Activated T-helper 1 cell treated with anti-CD3 and anti-CD28 coated beads, Interleukin-12 subunit alpha, Interleukin-12 subunit beta, Interleukin-2, Interleukin-4 antibody, amounts not matched to agents 30 ng/mL and 10 ng/mL and 1 ng/mL, durations not matched to agents 14 hours and 24 hours and 36 hours (primary cell): ENCODE measurements at regions not wholly inside any gene's neighbourhood (a gene's known extent, or its start where the extent isn't known, plus 50 kb on each side); places are given as distances from the start of the nearest gene placed in this dataset.
"Not testable (repeated sequence)": the region's sequence is repeated elsewhere in the genome, so short reads cannot be mapped to it uniquely, and the experiment has no call there.

Experiments used
- DNase-seq: peaks from one replicate; pipeline ENCODE4 v3.0.0; 2021; ENCODE audit warnings: low spot score
- H3K27ac Mint-ChIP-seq: one replicate; pipeline ENCODE4 v1.8.0; 2021; ENCODE audit warnings: mild to moderate bottlenecking, mixed read lengths
- H3K27me3 Mint-ChIP-seq: one replicate; pipeline ENCODE4 v1.8.0; 2022; ENCODE audit warnings: mild to moderate bottlenecking, moderate library complexity, mixed read lengths; ENCODE audit not compliant: insufficient read depth
- H3K36me3 Mint-ChIP-seq: one replicate; pipeline ENCODE4 v1.8.0; 2021; ENCODE audit warnings: low read depth, mixed read lengths
- H3K4me1 Mint-ChIP-seq: one replicate; pipeline ENCODE4 v1.8.0; 2021; ENCODE audit warnings: low read depth, mixed read lengths
- H3K4me3 Mint-ChIP-seq: one replicate; pipeline ENCODE4 v1.8.0; 2021; ENCODE audit warnings: mild to moderate bottlenecking, moderate library complexity, mixed read lengths
- H3K9me3 Mint-ChIP-seq: one replicate; pipeline ENCODE4 v1.8.0; 2021; ENCODE audit warnings: mixed read lengths
- intact Hi-C: fragments of 100-400 bp; cut with micrococcal nuclease; formaldehyde crosslinking; loops from one replicate; pipeline ENCODE4 v1.15.1; 2024

- no peak overlapping the region for H3K4me3 Mint-ChIP-seq
- H3K4me1 Mint-ChIP-seq = peaks cover 21% of the 10 kb centered on the region
- H3K27ac Mint-ChIP-seq = no peak overlapping the region
- no peaks in the 10 kb centered on the region for H3K27me3 Mint-ChIP-seq
- intact Hi-C loops = no loop called here
- DNase-seq = no peak
- H3K9me3 Mint-ChIP-seq = no peaks in the 10 kb centered on the region
- H3K36me3 Mint-ChIP-seq = no peaks in the 10 kb centered on the region
Observed at GRCh38 chr20:53810661-53811355, 217.2 kb upstream of the ZNF217 start.

- H3K27ac Mint-ChIP-seq = no peak overlapping the region
- DNase-seq = no peak
- intact Hi-C loops = no loop called here
- H3K27me3 Mint-ChIP-seq = no peaks in the 10 kb centered on the region
- no peak overlapping the region for H3K4me3 Mint-ChIP-seq
- no peaks in the 10 kb centered on the region for H3K36me3 Mint-ChIP-seq
- H3K9me3 Mint-ChIP-seq = no peaks in the 10 kb centered on the region
- peaks cover 12% of the 10 kb centered on the region for H3K4me1 Mint-ChIP-seq
Observed at GRCh38 chr20:53809728-53810365, 216.2 kb upstream of the ZNF217 start.

- no peak for DNase-seq
- intact Hi-C loops = no loop called here
- Mint-ChIP-seq H3K27me3 (no peaks in the 10 kb centered on the region), H3K4me3 (no peak overlapping the region), H3K9me3 (no peaks in the 10 kb centered on the region), H3K27ac (no peak overlapping the region), H3K4me1 (peaks cover 6% of the 10 kb centered on the region), H3K36me3 (no peaks in the 10 kb centered on the region)
Observed at GRCh38 chr20:53809217-53809616, 215.6 kb upstream of the ZNF217 start.

GRCh38 chr20:53808733-53809132, 215.1 kb upstream of the ZNF217 start:
- H3K27me3 Mint-ChIP-seq = no peaks in the 10 kb centered on the region

GRCh38 chr20:53808302-53808701, 214.7 kb upstream of the ZNF217 start:
- intact Hi-C loops, H3K27me3 Mint-ChIP-seq, H3K36me3 Mint-ChIP-seq, DNase-seq, H3K9me3 Mint-ChIP-seq, H3K4me1 Mint-ChIP-seq, H3K27ac Mint-ChIP-seq, H3K4me3 Mint-ChIP-seq: not testable (repeated sequence)

More at GRCh38 chr20:53808733-53809132, 215.1 kb upstream of the ZNF217 start:
- intact Hi-C loops = no loop called here
- no peaks in the 10 kb centered on the region for H3K9me3 Mint-ChIP-seq
- peaks cover 2% of the 10 kb centered on the region for H3K4me1 Mint-ChIP-seq
- DNase-seq = no peak
- H3K4me3 Mint-ChIP-seq = no peak overlapping the region
- no peak overlapping the region for H3K27ac Mint-ChIP-seq
- H3K36me3 Mint-ChIP-seq = no peaks in the 10 kb centered on the region

- Mint-ChIP-seq H3K4me3 (no peak overlapping the region), H3K36me3 (no peaks in the 10 kb centered on the region), H3K27me3 (no peaks in the 10 kb centered on the region), H3K27ac (no peak overlapping the region), H3K9me3 (no peaks in the 10 kb centered on the region), H3K4me1 (no peaks in the 10 kb centered on the region)
- intact Hi-C loops = no loop called here
- DNase-seq = no peak
Observed at GRCh38 chr20:53806683-53807401, 213.2 kb upstream of the ZNF217 start.

- no peaks in the 10 kb centered on the region for H3K36me3 Mint-ChIP-seq
- intact Hi-C loops = no loop called here
- no peaks in the 10 kb centered on the region for H3K9me3 Mint-ChIP-seq
- no peaks in the 10 kb centered on the region for H3K4me1 Mint-ChIP-seq
- no peaks in the 10 kb centered on the region for H3K27me3 Mint-ChIP-seq
- H3K27ac Mint-ChIP-seq = no peak overlapping the region
- H3K4me3 Mint-ChIP-seq = no peak overlapping the region
- no peak for DNase-seq
Observed at GRCh38 chr20:53805895-53806384, 212.3 kb upstream of the ZNF217 start.

GRCh38 chr20:53804920-53805894, 211.6 kb upstream of the ZNF217 start:
- H3K36me3 Mint-ChIP-seq = no peaks in the 10 kb centered on the region
- DNase-seq = no peak
- no peaks in the 10 kb centered on the region for H3K9me3 Mint-ChIP-seq
- no peaks in the 10 kb centered on the region for H3K27me3 Mint-ChIP-seq
- H3K4me3 Mint-ChIP-seq = no peak overlapping the region
- no peak overlapping the region for H3K27ac Mint-ChIP-seq
- H3K4me1 Mint-ChIP-seq = no peaks in the 10 kb centered on the region
- intact Hi-C loops = no loop called here

GRCh38 chr20:53804308-53804707, 210.7 kb upstream of the ZNF217 start:
- intact Hi-C loops, H3K9me3 Mint-ChIP-seq, H3K36me3 Mint-ChIP-seq, H3K4me1 Mint-ChIP-seq, H3K4me3 Mint-ChIP-seq, DNase-seq, H3K27ac Mint-ChIP-seq, H3K27me3 Mint-ChIP-seq: not testable (repeated sequence)

GRCh38 chr20:53803492-53804155, 210.0 kb upstream of the ZNF217 start:
- no peaks in the 10 kb centered on the region for H3K9me3 Mint-ChIP-seq

GRCh38 chr20:53801609-53802370, 208.2 kb upstream of the ZNF217 start:
- Mint-ChIP-seq H3K27me3 (no peaks in the 10 kb centered on the region), H3K27ac (no peak overlapping the region), H3K9me3 (no peaks in the 10 kb centered on the region), H3K4me1 (no peaks in the 10 kb centered on the region), H3K4me3 (no peak overlapping the region), H3K36me3 (peaks cover 5% of the 10 kb centered on the region)
- no peak for DNase-seq
- intact Hi-C loops = no loop called here

More at GRCh38 chr20:53803492-53804155, 210.0 kb upstream of the ZNF217 start:
- H3K27me3 Mint-ChIP-seq = no peaks in the 10 kb centered on the region
- H3K36me3 Mint-ChIP-seq = no peaks in the 10 kb centered on the region
- no peak for DNase-seq
- H3K4me1 Mint-ChIP-seq = no peaks in the 10 kb centered on the region
- intact Hi-C loops = no loop called here
- H3K4me3 Mint-ChIP-seq = no peak overlapping the region
- no peak overlapping the region for H3K27ac Mint-ChIP-seq
